NCI-H526 treated with DMSO at 0.1 percent for 48 hours (cell line): ENCODE measurements at regions not wholly inside any gene's neighbourhood (a gene's known extent, or its start where the extent isn't known, plus 50 kb on each side); places are given as distances from the start of the nearest gene placed in this dataset.
A peak's percentile ranks its signal among the peaks of the same experiment; 100 is the strongest.

Experiments used
- DNase-seq: peaks from one replicate; lab custom pipeline; 2025; lab: John Stamatoyannopoulos, UW

DNA sequence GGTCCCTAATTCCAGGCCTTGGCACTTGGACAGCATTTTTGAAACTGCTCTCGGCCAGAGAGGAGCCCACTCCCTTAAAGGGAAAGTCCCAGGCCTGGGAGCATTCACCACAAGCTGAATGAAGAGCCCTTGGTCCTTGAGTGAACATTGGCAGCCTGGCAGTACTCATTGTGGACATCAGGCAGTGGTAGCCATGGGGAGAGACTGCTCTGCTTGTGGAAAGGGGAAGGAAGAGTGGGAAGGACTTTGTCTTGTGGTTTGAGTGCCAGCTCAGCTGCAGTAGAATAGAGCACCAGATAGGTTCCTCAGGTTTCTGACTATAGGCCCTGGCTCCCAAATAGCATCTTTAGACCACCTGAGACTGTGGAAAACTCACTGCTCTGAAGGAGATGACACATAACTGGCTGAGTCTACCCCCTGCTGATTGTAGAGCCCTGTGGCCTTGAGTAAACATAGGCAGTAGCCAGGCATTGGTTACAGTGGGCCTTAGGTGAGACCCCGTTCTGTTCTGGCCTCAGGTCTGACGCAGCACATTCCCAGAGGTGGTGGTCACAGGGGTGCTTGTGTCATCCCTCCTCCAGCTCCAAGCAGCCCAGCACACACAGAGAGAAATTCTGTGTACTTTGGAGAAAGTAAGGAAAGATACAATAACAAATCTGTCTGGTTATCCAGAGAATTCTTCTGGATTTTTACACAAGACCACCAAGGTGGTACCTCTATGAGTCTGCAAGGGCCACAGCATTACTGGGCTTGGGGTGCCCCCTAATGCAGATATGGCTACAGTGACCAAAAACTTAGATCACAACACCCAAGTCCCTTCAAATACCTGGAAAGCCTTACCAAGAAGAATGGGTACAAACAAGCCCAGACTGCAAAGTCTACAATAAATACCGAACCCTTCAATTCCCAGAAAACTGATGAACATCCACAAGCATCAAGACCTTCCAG, 153.8 kb downstream of the GNAI1 start:
- DNase-seq, result no peak

DNA sequence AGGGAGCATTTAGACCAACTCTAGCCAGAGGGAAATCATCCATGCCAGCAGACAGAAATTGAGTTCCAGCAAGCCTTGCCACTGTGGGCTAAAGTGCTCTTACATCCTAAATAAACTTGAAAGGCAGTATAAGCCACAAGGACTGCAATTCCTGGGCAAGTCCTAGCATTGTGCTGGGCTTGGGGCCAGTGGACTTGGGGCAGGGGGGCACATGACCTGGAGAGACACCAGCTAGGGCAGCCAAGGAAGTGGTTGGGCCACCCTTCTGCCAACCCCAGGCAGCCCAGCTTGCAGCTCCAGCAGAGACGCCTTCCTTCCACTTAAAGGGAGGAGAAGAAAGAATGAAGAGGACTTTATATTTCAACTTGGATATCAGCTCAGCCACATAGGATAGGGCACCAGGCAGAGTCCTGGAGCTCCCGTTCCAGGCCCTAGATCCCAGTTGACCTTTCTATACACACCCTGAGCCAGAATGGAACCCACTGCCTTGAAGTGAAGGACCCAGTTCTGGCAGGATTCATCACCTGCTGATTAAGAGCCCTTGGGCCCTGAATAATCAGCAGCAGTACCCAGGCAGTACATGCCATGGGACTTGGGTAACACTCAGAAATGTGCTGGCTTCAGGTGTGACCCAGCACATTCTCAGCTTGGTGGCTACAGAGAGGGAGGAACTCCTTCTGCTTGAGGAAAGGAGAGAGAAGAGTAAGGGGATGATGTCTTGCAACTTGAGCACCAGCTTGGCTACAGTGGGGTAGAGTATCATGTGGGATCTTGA, 153.0 kb downstream of the GNAI1 start:
- no peak for DNase-seq

DNA sequence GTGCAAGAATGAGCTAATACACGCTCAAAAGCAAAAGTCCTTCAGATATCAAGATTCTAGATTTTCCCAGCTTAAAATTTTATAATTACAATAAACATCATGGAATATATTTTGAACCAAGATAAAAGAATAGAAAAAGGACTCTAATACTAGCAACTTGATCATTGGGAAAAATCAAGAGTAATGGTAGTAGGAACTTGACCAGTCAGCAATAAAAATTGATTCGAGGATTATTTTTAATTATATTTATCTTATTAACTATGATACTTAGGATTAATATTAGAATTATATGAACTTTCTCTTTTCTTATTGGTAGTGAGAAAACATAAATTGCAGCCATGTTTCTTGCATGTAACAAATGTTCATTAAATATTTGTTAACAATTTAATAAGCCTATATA, 152.0 kb downstream of the GNAI1 start:
- no peak for DNase-seq

DNA sequence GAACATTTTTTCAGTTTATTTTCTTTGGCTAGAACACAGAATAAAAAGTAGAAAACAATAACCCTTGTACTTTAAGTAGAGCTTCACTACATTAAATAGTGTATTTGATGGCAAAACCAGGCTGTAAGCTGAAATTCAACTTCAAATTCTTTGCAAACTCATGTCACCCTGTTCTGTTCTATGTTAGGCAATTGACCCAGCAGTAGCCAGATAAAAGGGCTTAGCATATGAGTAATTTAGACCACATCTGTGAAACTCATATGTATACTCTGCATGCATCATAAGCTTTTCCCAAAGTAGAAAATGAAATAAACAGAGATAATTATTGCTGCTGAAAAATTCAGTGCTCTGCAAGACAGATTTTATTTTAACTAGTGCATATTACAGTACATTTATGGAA, 150.2 kb downstream of the GNAI1 start:
- no peak for DNase-seq

DNA sequence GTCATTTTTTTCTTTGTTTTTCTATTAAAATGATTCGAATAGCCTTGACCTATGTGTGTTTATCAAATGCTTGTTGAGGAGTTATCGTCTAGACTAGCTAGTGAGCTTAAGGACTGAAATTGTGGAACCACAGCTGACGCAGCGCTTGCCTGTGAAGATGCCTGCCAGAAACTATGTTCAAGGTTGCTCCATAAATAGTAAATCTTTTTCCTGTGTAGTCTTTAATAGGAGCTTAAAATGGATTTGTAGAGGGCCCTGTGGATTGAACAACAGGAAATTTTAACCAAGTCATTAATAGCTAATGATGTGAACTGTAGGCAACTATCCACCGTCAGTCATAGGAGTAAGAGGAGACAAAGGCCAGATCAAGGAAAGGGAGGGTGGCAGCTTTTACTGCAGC, 145.1 kb downstream of the GNAI1 start:
- DNase-seq, result peak; percentile 87

DNA sequence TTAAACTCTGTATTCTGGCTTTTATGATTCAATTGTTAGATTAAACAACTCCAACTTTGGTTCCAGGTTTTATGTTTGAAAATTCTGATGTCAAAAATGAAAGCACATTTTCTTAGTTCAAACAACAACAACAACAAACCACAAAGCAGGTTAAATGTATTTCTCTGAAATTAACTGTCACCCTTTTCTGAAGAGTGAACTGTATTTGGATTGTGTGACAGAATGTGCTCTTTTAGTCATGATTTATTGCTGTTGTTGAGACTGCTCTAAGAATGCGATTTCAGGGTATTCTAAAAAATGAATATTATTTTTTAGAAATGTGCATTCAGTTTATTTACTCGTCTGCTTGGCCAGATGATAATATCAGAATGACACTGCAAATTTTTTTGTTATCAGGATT, 144.1 kb downstream of the GNAI1 start:
- no peak for DNase-seq

DNA sequence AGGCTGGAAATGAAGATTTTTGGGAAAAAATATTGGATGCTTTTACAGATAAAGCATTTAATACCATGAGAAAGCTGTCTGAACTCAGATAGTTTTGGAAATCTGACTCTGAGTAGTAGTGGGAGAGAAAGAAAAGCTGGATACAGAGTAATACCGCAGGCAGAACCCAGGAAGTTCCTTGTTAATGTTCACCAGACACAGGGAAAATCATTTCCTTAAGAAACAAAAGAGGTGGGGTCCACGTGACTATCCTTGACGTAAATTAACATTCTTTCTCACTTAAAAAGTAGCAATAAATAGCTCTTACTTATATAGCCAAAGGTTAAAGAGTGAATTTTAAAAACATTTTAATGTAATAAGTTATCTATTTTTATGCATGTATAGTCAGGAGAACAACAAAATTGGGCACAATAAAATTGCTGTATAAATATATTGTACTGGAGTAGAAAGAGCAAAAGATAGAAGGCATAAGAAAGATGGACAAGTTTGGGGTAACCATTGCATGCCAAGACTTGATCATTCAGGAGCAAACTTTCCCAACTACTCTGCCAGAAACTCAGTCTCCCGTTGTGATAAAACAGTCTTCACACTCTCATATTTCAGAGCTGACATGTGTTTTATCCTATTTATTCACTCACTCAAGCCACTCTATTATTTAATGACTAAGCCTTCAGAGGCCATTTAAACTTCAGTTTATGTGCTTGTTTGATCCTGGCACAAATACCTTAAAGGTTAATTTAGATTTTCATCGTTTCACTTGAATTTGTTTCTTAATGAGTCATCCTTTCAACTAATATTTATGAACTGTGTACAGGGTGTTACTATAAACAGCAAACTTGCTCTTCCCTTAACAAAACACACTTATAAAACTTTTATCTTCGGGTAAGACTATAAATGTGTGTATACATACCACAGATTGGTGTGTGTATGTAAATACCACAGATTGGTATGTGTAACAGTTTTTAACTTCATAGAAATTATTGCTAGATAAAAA, 143.1 kb downstream of the GNAI1 start:
- DNase-seq, result no peak
